ENCODE measurements at regions not wholly inside any gene's neighbourhood (a gene's known extent, or its start where the extent isn't known, plus 50 kb on each side); places are given as distances from the start of the nearest gene placed in this dataset.

DNA sequence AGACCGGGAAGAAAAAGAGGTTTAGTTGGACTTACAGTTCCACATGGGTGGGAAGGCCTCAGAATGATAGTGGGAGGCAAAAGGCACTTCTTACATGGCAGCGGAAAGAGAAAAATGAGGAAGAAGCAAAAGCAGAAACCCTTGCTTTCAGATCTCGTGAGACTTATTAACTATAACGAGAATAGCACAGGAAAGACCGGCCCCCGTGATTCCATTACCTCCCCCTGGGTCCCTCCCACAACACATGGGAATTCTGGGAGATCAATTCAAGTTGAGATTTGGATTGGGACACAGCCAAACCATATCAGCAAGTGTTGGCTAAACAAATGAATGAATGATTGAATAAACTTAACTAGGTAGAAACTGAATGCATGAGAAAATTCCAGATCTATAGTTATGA lies 85.3 kb upstream of the PARP11 start:
- no peak overlapping the region for H3K4me3 Mint-ChIP-seq
- peaks cover 16% of the 10 kb centered on the region for H3K4me1 Mint-ChIP-seq
- H3K4me3 ChIP-seq (replicated peaks in 1 of 3; ENCODE audit: low read depth in 2 of 3, low read length in 3 of 3): no peak overlapping the region
- WGBS (ENCODE audit: insufficient coverage): no CpG with 5 or more reads among the region's 6 CpGs
- no peaks in the 10 kb centered on the region for H3K9me3 ChIP-seq (replicated peaks in 1 of 2; ENCODE audit: control insufficient read depth in 1 of 2, insufficient read depth in 1 of 2, low read length in 2 of 2)
- intact Hi-C loops (cut with micrococcal nuclease): no loop called here
- peaks cover 0 to 8% (median 6%) of the 10 kb centered on the region in 7 donors for H3K9me3 Mint-ChIP-seq
- TF ChIP-seq CTCF (IDR thresholded peaks at IDR 0.05): no peak
- peaks cover 0 to 5% (median 1%) of the 10 kb centered on the region in 3 donors for H3K27me3 Mint-ChIP-seq (ENCODE audit: low read depth in 3 of 3)
- H3K27me3 ChIP-seq (ENCODE audit: control insufficient read depth in 2 of 2, insufficient read depth in 2 of 2, low read length in 2 of 2): no peaks in the 10 kb centered on the region
- peak overlapping the region in 2 of 7 donors; percentile 33 to 65 for H3K27ac Mint-ChIP-seq
- H3K36me3 Mint-ChIP-seq: no peaks in the 10 kb centered on the region
- H3K9ac ChIP-seq (ENCODE audit: insufficient read depth, low read length, poor library complexity, severe bottlenecking): no peak overlapping the region
- DNase-seq: no peak
- no peaks in the 10 kb centered on the region for H3K36me3 ChIP-seq (replicated peaks in 1 of 2; ENCODE audit: control insufficient read depth in 1 of 2, insufficient read depth in 2 of 2, low read length in 2 of 2)
- H2AFZ ChIP-seq (ENCODE audit: insufficient read depth, low read depth, low read length, poor library complexity, severe bottlenecking): peak overlapping the region; percentile 36
- no peak overlapping the region for H3K27ac ChIP-seq (ENCODE audit: low read depth in 1 of 2, low read length in 2 of 2)
- peaks cover 7 to 11% of the 10 kb centered on the region in 2 donors for H3K4me1 ChIP-seq (ENCODE audit: control insufficient read depth in 1 of 2, insufficient read depth in 2 of 2, low read length in 2 of 2)
- no peaks in the 10 kb centered on the region for H3K79me2 ChIP-seq (ENCODE audit: insufficient read depth, low read length)
- H3K4me2 ChIP-seq (replicated peaks; ENCODE audit: extremely low read depth, low read length, poor library complexity, severe bottlenecking): no peak overlapping the region
- no peaks in the 10 kb centered on the region for H4K20me1 ChIP-seq (ENCODE audit: insufficient read depth, low read length)

DNA sequence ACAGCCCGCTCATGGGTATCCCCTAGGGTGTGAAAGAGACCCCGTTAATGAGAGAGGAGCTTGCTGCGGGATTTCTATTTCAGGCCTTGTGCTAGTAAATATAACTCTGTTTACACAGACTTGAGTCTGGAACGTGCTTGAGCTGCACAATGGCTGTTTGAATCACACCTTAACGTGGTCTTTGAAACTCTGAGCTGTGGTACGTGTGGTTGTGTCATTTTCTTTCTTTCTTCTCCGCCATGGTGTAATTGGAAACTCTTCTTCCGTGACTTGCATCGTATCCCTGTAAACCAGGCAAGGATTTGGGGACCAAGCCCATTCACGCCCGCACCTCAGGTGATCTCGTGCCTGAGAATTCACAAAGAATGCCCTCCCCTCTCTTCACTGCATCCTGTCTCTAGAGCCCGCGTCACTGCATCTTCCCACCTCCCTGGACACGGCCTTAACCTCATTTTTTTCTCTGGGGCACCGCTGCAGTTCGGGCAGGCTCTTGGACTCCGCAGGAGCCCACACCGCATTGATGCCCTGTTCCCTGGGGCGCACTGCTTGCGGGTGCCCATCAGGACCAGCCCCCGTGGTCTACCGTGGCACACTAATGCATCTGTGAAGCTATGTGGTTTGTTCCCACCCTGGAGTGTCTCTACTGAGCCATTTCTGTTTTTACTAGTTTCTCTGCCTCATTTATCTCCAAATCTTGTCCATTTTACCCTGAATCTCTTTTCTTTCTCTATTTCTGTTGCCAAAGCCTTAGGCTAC lies 78.4 kb upstream of the PARP11 start:
- DNase-seq: no peak
- Mint-ChIP-seq H3K9me3 (peaks cover 0 to 7% (median 1%) of the 10 kb centered on the region in 7 donors), H3K27me3 (ENCODE audit: low read depth in 3 of 3) (peaks cover 0 to 5% (median 0%) of the 10 kb centered on the region in 3 donors), H3K4me1 (peaks cover 18% of the 10 kb centered on the region), H3K36me3 (peaks cover 0 to 6% of the 10 kb centered on the region in 2 donors), H3K4me3 (no peak overlapping the region), H3K27ac (peak overlapping the region in 1 of 7 donors; percentile 14)
- Histone ChIP-seq H3K27me3 (ENCODE audit: control insufficient read depth in 2 of 2, insufficient read depth in 2 of 2, low read length in 2 of 2) (no peaks in the 10 kb centered on the region), H4K20me1 (ENCODE audit: insufficient read depth, low read length) (no peaks in the 10 kb centered on the region), H3K4me2 (replicated peaks; ENCODE audit: extremely low read depth, low read length, poor library complexity, severe bottlenecking) (no peak overlapping the region), H3K36me3 (replicated peaks in 1 of 2; ENCODE audit: control insufficient read depth in 1 of 2, insufficient read depth in 2 of 2, low read length in 2 of 2) (no peaks in the 10 kb centered on the region), H2AFZ (ENCODE audit: insufficient read depth, low read depth, low read length, poor library complexity, severe bottlenecking) (no peak overlapping the region), H3K4me1 (ENCODE audit: control insufficient read depth in 1 of 2, insufficient read depth in 2 of 2, low read length in 2 of 2) (peaks cover 16 to 21% of the 10 kb centered on the region in 2 donors), H3K79me2 (ENCODE audit: insufficient read depth, low read length) (no peaks in the 10 kb centered on the region), H3K4me3 (replicated peaks in 1 of 3; ENCODE audit: low read depth in 2 of 3, low read length in 3 of 3) (no peak overlapping the region), H3K9ac (ENCODE audit: insufficient read depth, low read length, poor library complexity, severe bottlenecking) (no peak overlapping the region), H3K9me3 (replicated peaks in 1 of 2; ENCODE audit: control insufficient read depth in 1 of 2, insufficient read depth in 1 of 2, low read length in 2 of 2) (no peaks in the 10 kb centered on the region), H3K27ac (ENCODE audit: low read depth in 1 of 2, low read length in 2 of 2) (no peak overlapping the region)
- intact Hi-C loops (cut with micrococcal nuclease): no loop called here
- no peak for TF ChIP-seq CTCF (IDR thresholded peaks at IDR 0.05)
- WGBS (ENCODE audit: insufficient coverage): 92% methylated on average over 23 of the region's 23 CpGs
